ENCODE measurements at regions not wholly inside any gene's neighbourhood (a gene's known extent, or its start where the extent isn't known, plus 50 kb on each side); places are given as distances from the start of the nearest gene placed in this dataset.

- TF ChIP-seq POU2F2 (IDR thresholded peaks at IDR 0.05; ENCODE audit: low read depth, low read length) = no peak
- TF ChIP-seq POLR2A (IDR thresholded peaks at IDR 0.05; ENCODE audit: low read depth, low read length) = no peak
- no peak for TF ChIP-seq POLR2AphosphoS5 (IDR thresholded peaks at IDR 0.05; ENCODE audit: low read depth, low read length)
- TF ChIP-seq TAF1 (IDR thresholded peaks at IDR 0.05; ENCODE audit: low read depth, low read length) = no peak
- no peak for TF ChIP-seq PAX5 (IDR thresholded peaks at IDR 0.05; ENCODE audit: insufficient read depth, low read length, severe bottlenecking)
These were observed 262.0 kb downstream of the BTBD3 start for GRCh38 chr20:12179692-12180091.

Data from GM12891 (cell line).